ENCODE measurements at regions not wholly inside any gene's neighbourhood (a gene's known extent, or its start where the extent isn't known, plus 50 kb on each side); places are given as distances from the start of the nearest gene placed in this dataset.
"Not testable (repeated sequence)": the region's sequence is repeated elsewhere in the genome, so short reads cannot be mapped to it uniquely, and the experiment has no call there.

DNA sequence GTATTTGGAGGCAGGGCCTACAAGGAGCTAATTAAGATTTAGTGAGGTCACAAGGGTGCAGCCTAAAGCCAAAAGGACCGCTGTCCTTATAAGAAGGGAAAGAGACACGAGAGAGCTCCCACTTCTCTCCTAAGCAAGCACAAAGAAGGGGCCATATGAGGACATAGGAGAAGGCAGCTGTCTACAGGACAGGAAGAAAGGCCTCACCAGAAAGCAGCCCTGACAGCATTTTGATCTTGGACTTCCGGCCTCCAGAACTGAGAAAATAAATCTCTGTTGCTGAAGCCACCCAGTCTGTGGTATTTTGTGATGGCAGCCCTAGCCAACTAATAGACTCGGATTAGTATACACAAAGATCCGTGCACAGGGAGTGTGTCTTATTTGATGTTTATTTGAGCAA is 139.7 kb downstream of the B3GNT2 start:
- DNase-seq (ENCODE audit: low read depth in 4 of 4, low spot score in 2 of 4), result no peak

DNA sequence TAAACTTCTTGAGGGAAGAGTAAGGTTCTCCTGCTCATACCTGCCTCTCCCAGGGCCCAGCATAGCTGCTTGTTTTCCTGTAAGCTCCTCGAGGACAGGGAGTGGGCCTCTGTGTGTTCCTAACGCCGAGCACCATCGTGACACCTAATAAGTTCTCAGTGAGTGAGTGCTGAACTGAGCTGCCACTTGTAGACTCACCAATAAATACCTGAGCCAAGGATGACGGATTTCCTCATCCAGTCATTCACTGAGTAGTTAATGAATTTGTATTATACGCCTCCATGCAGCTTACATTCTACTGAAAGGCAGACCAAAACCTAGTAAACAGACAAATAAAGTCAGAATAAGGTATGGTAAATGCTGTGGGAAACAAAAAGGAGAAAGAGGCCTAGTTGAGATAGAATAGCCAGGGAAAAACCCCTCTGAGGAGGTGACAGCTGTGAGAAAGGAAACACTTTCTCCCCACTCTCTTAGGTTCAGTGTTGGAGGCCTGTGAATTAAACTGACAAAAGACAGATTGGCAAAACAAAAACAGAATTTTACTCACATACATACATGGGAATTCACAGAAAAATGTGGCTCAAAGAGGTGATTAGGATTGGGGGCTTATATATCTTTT is 138.6 kb downstream of the B3GNT2 start:
- no peak for DNase-seq (ENCODE audit: low read depth in 4 of 4, low spot score in 2 of 4)

DNA sequence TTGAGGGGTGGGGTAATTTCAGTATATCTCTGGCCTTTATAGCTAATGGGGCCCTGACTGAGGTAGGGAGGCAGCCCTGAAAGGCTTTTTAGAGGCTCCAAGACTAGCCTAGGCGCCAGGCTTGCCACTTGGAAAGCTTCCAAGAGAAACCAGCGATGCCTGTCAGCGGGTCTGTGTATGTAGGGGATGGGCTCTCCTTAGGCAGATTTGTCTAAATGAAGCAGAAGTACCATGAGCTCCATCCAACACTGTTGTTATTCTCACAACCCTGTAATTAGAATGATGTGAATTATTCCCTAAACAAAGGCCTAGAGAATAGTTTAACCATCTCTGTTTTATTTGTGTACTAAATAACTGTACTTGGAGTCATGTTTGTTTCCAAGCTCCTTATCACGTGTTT is 138.1 kb downstream of the B3GNT2 start:
- DNase-seq (ENCODE audit: low read depth in 4 of 4, low spot score in 2 of 4), result no peak

DNA sequence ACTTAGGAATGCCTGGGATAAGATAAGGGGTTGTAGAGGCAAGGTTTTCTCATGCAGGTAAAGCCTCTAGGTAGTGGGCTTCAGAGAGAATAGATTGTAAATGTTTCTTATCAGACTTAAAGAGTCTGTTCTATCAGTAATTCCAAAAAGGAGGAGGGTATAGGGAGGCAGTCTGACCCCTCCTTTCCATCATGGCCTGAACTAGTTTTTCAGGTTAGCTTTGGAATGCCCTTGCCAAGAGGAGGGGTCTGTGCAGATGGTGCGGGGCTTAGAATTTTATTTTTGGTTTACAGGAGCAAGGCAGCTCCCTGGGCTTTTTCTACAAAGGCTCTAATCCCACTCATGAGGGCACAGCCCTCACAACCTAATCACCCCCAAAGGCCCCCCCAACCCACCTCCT is 135.0 kb downstream of the B3GNT2 start:
- DNase-seq (ENCODE audit: low read depth in 4 of 4, low spot score in 2 of 4), result no peak

DNA sequence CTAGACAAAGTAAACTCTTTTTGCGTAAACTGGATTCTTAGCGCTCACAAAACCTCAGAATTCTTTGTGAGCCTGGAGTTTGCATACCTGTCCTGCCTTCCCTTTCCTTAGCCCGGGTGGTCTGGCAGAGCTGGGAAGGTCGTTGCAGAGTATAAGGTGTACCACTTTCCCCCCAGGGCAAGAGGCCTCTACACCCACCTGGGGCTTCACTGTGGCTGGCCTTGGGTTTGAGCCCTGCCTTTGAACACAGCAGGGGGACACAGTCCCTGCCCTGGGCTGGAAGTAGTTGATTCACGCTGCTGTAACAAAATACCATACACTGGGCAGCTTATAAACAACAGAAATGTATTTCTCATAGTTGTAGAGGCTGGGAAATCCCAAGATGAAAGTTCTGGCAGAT is 133.9 kb downstream of the B3GNT2 start:
- DNase-seq (ENCODE audit: low read depth in 4 of 4, low spot score in 2 of 4), result no peak

DNA sequence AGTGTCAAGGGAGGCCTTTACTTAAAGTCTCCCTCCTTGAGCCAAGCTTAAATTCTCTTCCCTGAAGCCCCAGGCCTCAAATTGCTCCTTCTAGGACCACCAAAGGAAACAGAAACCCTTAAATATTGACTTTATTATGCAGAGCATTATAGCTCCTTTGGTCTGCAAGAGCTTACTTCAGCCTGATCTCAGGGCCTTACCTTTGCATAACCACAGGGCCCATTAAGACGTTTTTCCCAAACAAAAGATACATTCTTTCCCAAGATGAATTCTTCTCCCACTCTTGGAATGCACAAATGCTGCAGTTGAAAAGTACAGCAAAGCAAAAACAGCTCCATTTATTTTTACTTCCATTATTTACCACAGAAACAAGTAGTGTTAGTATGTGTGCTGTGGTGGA is 130.8 kb downstream of the B3GNT2 start:
- DNase-seq (ENCODE audit: low read depth in 4 of 4, low spot score in 2 of 4), result no peak

DNA sequence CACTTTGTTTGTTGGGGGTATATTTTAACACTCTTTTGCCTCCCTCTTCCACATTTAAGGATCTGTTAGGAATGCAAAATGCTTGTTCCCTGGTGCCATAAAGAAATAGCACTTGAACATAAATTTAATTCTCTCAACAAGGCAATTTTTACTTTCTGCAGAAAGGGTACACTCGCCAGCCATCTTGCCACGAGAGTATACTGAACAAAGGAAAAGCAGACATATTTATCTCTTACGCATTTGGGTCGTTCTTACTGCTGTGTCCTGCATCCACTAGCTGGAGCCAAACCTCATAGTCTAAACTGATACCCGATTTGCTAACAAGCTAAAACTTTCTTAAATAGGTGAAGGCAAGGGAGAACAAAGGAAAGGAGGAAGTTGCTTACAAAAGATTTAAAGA is 129.5 kb downstream of the B3GNT2 start:
- no peak for DNase-seq (ENCODE audit: low read depth in 4 of 4, low spot score in 2 of 4)

DNA sequence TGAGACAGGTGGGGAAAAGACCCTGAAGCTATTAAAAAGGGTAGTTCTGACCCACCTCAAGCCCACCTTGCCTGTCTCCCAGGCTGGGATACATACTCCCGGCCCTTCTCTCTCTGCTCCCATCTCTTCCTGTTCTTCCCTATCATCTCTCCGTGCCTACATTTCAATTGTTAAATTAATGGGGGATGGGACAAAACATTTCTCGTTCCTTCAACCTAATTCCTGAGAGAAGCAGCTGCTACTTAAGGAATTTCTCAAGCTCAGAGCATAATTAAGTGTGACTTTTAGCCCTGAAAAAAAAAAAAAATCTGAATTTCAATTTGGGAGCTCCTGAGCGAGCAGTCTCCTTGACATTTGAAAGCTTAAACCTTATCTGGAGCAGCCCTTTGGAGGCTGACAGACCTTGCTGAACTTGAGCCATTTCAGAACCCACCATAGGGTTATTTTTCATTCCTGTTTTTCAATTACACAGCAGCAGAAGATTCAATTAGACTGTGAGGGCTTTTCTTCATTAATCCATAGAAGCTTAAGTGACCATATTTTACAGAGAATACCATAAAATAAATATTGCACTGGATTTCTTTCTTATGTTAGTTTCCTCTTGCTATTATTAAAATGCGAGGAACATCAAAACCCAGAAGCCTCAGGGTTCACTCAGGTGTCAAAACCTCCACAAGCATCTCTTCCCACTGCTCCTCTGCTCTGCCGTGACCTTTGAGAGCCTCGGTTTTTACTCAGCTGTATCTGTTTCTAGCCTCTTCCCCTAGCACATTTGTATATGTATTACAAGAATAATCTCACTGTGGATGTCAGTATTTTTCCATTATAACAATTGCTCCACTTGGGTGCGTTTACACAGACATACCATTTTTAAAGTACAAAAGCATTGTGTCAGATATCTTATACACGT is 125.7 kb downstream of the B3GNT2 start:
- DNase-seq (ENCODE audit: low read depth in 4 of 4, low spot score in 2 of 4), result no peak

DNA sequence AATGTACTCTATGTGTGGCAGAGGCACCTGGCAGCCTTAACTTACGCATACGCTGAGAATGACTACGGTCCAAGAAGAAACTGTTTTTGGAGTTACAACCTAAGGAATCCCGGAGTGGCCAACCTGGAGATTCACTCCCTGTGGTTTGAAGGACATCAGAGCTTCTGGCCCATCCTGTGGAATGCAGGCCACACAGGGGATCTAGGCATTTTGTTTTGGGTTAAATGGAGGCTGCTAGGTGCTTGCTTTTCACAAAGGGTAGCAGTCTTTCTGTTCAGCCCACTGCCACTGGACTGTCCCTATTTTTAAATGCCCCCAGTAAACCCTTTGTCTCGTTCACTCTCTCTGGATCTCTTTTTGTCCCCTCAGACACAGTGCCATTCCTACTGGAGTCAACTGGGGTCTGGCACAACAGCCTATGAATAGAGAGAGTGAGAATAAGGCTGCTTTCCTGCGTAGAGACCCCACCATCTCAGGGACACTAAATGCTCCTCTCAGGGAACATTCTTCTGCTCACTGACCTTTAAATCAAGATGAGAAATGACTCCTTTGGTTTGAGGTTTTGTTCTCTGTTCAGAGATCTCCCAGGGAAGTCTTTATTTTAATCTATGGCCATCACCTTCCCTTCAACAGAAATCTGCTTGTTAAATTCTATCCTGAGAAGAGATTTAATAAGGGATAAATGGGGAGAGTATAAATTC is 124.9 kb downstream of the B3GNT2 start:
- no peak for DNase-seq (ENCODE audit: low read depth in 4 of 4, low spot score in 2 of 4)

DNA sequence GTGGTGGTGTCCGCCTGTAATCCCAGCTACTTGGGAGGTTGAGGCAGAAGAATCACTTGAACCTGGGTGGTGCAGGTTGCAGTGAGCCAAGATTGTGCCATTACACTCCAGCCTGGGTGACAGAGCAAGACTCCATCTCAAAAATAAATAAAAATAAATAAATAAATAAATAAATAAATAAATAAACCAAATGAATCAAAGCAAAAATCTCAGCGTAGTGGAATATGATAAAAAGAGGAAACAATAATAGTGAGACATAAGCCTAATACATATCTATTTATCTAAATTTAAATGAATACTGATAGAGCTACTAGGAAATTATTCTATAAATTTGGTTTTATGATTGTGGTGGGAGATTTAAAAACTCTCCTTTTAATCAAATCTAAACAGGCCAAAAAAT is 124.2 kb downstream of the B3GNT2 start:
- DNase-seq (ENCODE audit: low read depth in 4 of 4, low spot score in 2 of 4), result not testable (repeated sequence)

DNA sequence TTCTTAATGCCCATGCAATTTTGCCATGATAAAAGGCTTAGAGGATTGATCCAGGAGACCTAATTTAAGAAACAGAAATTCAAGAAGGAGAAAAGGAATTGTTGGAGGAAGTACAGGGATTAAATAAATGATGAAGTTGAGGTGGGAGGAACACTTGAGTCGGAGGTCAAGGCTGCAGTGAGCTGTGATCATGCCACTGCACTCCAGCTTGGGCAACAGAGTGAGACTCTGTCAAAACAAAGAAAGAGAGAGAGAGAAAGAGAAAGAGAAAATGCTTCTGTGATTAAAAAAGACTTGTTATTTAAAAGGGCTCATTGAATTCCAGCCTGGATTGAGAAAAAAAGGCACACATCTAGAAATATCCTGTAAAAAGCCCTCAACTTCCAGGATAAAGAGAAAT is 123.2 kb downstream of the B3GNT2 start:
- no peak for DNase-seq (ENCODE audit: low read depth in 4 of 4, low spot score in 2 of 4)

DNA sequence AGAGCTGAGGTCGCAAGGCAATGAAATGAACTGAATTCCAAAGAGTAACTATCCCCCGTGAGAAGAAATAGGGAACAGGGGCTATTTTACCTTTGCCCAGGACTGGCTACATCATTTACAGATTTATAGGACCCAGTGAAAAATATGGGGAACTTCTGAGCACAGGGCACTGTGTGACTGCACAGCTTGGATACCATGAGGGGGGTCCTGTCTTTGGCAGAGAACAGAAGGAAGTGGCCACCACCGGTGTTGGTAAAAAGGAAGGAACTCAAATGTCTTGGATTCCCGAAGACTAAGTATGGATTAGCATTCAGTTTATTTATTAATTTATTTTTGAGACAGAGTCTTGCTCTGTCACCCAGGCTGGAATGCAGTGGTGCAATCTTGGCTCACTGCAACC is 119.6 kb downstream of the B3GNT2 start:
- no peak for DNase-seq (ENCODE audit: low read depth in 4 of 4, low spot score in 2 of 4)

DNA sequence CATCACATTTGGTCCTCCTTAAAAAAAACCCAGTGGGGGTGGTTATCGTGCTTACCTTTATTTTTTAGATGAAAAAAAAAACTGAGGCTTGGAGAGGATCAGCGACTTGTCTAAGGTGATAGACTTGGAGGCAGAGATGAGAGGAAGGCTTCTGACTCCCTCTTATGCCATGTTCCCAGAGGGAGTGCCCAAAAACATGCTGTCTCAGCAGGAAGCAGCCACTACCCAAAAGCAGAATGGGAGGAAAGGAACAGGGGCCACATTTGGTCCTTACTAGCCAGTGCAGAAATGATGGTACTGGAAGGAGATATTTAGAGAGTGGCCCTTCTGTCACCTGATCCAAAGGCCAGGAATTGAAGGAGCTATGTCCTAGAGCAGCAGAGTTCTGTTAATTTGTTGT is 118.4 kb downstream of the B3GNT2 start:
- DNase-seq (ENCODE audit: low read depth in 4 of 4, low spot score in 2 of 4), result no peak

DNA sequence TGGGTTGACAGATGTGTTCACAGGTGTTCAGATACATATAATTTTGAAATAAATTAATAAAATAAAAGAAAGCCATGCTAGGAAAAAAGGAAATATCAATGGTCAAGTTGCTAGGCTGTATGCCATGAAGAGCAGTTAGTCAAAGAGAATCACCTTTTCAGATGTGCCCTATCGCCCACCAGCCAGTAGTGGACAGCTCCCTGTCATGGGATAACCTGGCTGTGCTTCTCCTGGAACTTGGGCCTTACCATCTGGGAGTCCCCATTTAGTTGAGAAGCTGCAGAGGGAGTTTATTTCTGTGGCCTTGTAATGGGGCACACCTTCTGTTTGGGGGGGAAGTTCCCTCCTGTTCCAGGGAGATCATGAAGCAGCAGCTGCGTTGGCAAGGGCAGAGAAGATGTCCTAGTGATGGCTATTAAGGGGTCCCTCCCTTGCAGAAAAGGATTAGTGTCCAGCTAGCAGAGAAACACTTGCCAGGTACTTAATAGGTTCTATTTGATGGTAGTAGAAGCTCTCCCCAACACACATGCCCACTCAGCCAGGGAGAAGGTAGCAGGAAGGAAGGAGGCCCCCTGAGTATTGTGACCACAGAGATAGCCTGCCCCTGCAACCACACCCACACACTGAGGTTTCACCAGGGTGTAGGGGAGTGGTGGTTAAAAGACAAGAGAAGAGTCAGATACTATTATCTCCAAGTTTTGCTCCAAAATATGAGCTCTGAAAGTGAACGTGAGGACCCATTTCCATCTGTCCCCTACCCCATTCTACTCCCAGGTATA is 117.7 kb downstream of the B3GNT2 start:
- DNase-seq (ENCODE audit: low read depth in 4 of 4, low spot score in 2 of 4), result no peak

DNA sequence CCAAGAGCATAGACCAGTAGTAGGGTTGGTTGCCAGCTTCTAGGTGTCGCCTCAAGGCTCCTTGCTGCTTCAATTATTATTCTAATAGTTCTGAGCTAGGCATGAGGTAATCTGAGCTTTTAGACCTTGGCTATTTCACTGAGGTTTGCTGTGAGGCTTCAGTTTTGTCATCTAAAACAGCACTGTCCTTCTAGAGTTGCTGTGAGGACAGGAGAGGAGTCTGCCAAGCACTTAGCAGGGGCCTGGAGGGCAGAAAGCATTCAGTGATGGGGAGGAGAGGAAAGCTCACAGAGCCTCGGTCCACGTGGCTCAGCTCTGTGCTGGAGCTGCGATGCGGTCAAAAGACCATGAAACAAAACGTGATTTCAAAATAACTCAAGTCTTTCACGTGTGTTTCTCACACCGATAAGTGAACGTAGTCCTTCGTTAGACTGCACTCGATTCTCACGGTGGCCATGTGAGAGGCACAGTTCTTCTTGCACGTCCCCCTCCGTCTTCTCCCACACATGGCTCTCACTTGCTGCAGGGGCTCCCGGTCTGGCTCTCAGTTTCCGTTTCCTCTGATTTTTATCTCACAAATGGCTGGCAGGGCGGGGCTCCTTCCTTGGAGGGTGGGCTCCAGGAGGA is 113.7 kb downstream of the B3GNT2 start:
- no peak for DNase-seq (ENCODE audit: low read depth in 4 of 4, low spot score in 2 of 4)

DNA sequence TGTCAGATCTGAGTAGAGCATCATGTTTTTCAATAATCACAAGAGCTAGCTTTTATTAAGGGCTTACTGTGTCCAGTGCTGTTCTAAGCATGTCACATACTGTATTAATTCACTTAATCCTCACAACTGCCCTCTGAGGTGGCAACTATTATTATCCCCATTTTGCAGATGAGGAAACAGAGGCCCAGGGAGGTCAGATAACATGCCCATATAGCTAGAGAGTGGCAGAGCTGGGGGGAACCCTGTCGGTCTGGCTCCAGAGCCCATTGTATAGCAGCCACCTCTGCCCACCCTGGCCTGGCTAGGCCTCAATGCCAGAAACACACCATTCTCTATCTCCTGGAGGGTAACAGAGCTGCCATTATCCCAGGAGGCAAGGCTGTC is 113.2 kb downstream of the B3GNT2 start:
- no peak for DNase-seq (ENCODE audit: low read depth in 4 of 4, low spot score in 2 of 4)

DNA sequence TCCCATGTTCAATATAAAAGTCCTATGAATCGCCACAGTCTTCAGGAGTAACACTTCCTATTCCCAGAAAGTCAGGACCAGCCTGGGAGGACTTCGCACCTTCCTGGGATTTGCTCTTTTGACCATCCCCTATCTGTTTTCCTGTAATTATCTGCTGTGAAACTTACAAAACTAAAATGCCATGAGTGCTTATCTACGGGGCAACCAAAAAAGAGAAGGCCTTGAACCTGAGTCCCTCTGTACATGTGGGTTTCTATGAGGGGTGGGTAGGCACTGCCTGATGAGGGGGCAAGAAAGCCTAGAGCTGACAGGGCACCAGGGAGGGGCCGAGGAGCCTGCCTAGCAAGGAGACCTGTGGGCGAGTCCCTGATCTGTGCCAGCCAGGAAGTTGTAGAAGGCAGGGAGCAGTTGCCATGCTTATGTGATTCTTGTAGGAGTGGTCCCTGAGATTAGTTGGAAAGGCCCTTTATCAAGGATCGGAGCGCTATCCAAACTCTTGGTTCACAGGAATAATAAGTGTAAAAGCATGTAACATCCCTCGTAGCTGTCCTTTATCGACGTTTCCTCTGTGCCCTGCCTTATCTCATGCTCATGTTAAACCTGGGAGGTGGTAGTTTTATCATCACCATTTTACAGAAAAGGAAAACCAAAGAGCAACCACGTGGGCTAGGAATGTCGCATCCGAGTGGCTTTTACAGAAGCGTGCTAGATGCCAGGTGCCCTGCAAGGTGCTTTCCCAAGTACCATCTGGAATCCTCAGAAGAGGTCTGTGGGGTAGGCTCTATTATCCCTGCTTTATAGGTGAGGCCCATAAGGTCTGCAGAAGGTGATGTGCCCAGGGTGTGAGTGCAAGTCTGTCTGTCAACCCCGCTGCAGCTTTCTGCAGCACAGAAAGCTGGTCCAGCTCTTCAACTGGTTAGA is 111.8 kb downstream of the B3GNT2 start:
- DNase-seq (ENCODE audit: low read depth in 4 of 4, low spot score in 2 of 4), result no peak

DNA sequence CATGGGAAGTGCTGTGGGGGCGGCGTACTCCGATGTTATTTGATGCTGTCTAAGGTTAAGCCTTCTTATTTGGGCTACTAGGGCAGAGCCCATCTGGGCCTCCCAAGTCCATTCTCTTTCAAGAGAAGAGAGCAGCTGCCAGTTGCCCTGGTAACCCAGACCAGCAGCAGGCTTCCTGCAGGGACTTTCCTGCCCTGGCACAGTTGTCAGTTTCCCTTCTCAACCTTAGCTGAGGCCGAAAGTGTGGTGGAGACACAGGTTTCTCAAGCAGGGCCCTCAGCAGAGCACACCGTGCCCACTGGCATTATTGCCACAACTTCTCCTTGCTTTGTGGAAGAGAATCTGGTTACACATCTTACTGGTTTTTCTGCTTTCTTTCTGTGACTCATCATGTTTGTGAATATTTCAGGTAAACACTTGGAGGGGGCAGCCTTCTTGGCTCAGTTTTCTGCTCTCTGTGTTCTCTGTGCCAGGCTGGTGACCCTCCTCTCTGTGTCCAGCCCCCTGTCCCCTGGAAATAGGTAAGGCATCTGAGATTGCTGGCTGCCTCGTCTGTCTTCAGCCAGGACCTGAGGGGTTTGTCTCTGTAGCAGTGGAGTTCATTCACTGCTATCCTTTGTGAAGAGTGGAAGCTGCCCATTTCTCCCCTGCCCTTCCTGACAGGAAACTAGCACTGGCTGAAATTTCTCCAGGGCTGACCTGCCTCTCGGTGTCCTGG is 111.0 kb downstream of the B3GNT2 start:
- no peak for DNase-seq (ENCODE audit: low read depth in 4 of 4, low spot score in 2 of 4)
